GM12875 (cell line): ENCODE measurements at regions not wholly inside any gene's neighbourhood (a gene's known extent, or its start where the extent isn't known, plus 50 kb on each side); places are given as distances from the start of the nearest gene placed in this dataset.
"Not testable (repeated sequence)": the region's sequence is repeated elsewhere in the genome, so short reads cannot be mapped to it uniquely, and the experiment has no call there.

Source experiments
- H3K4me3 ChIP-seq: one replicate; pipeline ENCODE4 v1.5.1; 2011; ENCODE audit warnings: low read depth, low read length, control low read depth
- CTCF ChIP-seq: IDR thresholded peaks from 2 replicates; pipeline ENCODE4 v1.5.1; 2011; ENCODE audit warnings: low read depth, mild to moderate bottlenecking, control low read depth, inconsistent platforms, low read length, moderate library complexity, borderline replicate concordance; ENCODE audit not compliant: insufficient read depth

GRCh38 chr3:166444336-166444735, 607.1 kb upstream of the BCHE start:
- no peak overlapping the region for H3K4me3 ChIP-seq
- TF ChIP-seq CTCF: no peak

- no peak for TF ChIP-seq CTCF
- no peak overlapping the region for H3K4me3 ChIP-seq
These were observed 598.3 kb upstream of the BCHE start for GRCh38 chr3:166435469-166436057.

- TF ChIP-seq CTCF: no peak
- no peak overlapping the region for H3K4me3 ChIP-seq
These were observed 595.8 kb upstream of the BCHE start for GRCh38 chr3:166433060-166433459.

GRCh38 chr3:166425900-166426611, 588.8 kb upstream of the BCHE start:
- H3K4me3 ChIP-seq: no peak overlapping the region
- no peak for TF ChIP-seq CTCF

- no peak for TF ChIP-seq CTCF
- no peak overlapping the region for H3K4me3 ChIP-seq
These were observed 587.8 kb upstream of the BCHE start for GRCh38 chr3:166425021-166425420.

GRCh38 chr3:166423824-166424513, 586.7 kb upstream of the BCHE start:
- H3K4me3 ChIP-seq: not testable (repeated sequence)

GRCh38 chr3:166422556-166422955, 585.3 kb upstream of the BCHE start:
- no peak overlapping the region for H3K4me3 ChIP-seq
- no peak for TF ChIP-seq CTCF
